GM21360 (cell line): ENCODE measurements at regions not wholly inside any gene's neighbourhood (a gene's known extent, or its start where the extent isn't known, plus 50 kb on each side); places are given as distances from the start of the nearest gene placed in this dataset.
"Not testable (repeated sequence)": the region's sequence is repeated elsewhere in the genome, so short reads cannot be mapped to it uniquely, and the experiment has no call there.

ENCODE experiments used
- ATAC-seq: cut with Tn5 transposase; IDR thresholded peaks from one replicate; pipeline ENCODE4 v1.9.1; 2021; ENCODE audit warnings: mild to moderate bottlenecking, moderate library complexity; ENCODE audit not compliant: unreplicated experiment

GRCh38 chr12:47378907-47379306 lies 299.1 kb upstream of the AMIGO2 start:
- ATAC-seq, result no peak

- ATAC-seq, result no peak
Measured at GRCh38 chr12:47378222-47378582, 298.4 kb upstream of the AMIGO2 start.

DNA sequence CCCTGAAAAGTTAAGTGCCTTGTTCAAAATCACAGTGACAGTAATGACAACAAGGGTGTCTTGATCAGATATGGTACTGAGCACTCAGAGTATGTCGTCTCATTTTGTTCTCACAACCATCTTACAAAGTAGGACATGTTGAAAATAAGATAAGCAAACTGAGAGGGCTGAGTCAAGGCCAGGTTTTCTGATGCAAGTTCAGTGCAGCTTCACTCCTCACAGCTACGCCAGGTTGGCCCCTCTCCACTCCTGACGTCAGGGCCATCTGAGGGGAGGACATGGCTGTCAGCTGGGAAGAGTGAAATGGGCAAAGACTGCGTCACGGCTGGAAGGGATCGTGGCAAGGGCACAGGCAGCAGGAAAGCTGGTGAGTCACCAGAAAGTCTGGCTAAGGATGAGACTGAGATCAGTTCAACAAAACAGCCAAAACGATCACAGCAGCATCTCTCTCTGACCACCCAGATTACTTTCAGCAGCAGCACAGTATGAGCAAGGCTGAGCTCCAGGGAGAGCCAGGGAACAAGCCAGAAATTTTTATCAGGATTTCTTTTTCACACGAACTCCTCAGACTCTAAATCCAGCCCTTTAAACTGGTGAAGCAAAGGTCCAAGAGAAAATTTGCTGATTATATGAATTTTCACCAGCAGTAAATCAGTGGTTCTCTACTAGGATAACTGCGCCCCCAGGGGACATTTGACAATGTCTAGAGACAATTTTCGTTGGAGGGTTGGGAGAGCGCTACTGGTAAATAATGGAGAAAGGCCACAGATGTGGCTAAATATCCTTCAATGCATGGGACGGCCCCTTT lies 297.9 kb upstream of the AMIGO2 start:
- no peak for ATAC-seq

GRCh38 chr12:47376927-47377326 lies 297.2 kb upstream of the AMIGO2 start:
- no peak for ATAC-seq

- no peak for ATAC-seq
Measured at GRCh38 chr12:47373554-47374150, 293.9 kb upstream of the AMIGO2 start.

DNA sequence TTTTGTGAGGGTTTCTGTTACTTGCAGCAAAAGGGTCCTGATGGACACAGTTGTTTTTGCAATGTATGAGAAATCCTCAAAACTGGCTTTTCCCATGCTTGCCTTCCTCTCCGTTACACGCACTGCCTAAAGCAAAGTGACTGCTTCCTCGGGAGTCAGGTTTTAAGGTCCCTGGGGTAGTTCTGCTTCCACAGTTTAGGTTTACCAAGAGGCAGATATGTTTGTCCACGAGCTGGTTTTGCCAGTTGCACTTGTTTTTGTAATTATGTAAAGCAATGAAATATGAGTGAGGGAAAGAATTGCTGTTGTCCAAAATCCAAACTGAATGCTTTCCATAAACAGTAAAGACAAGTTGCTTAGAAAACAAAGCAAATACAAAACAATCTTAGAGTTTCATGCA lies 290.7 kb upstream of the AMIGO2 start:
- ATAC-seq, result no peak

- no peak for ATAC-seq
Measured at GRCh38 chr12:47369085-47369484, 289.3 kb upstream of the AMIGO2 start.

DNA sequence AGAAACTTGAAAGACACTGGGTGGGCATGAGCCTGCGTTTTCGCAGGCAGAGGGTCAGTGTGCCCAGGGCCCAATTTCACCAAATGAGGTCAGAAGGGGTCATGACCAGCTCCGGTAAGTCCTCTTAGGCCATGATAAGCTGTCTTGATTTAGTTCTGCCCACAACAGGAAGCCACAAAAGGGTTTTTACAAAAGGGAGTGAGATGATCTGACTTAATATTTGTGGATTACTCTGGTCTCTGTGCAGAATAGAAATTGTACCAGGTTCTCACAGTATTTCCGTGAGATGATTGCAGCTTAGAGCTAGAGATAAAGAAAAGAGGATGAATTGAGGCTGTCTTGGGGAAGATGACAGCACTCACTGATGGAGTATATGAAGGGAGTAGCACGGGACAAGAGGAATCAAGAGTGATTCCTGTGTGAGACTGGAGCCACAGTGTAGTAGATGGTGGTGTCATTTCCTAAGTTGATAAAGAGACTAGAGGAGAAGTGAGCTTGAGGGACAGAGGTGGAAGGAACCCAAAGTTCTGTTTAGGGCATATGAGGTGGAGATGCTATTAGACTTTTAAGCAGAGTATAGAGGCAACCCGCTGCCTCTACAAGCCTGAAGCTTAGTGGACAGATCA lies 288.3 kb upstream of the AMIGO2 start:
- no peak for ATAC-seq

GRCh38 chr12:47366579-47366978 lies 286.8 kb upstream of the AMIGO2 start:
- ATAC-seq, result no peak

GRCh38 chr12:47366157-47366556 lies 286.4 kb upstream of the AMIGO2 start:
- ATAC-seq, result no peak

DNA sequence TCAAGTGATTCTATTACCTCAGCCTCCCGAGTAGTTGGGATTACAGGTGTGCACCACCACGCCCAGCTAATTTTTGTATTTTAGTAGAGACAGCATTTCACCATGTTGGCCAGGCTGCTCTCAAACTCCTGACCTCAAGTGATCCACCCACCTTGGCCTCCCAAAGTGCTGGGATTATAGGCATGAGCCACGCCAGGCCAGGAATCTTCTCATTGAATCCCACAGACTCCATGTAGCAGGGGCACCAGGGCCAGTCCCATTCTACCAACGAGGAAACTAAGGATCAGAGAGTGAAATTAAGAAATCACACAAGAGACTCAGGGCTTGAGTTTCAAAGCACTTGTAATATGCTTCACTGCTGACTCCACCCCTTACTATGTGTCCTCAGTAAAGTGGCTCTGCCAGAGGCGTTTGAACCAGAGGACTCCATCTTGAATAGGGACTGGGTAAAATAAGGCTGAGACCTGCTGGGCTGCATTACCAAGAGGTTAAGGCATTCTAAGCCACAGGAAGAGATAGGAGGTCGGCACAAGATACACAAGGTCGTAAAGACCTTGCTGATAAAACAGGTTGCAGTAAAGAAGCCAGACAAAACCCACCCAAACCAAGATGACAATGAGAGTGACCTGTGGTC lies 285.8 kb upstream of the AMIGO2 start:
- ATAC-seq, result not testable (repeated sequence)

DNA sequence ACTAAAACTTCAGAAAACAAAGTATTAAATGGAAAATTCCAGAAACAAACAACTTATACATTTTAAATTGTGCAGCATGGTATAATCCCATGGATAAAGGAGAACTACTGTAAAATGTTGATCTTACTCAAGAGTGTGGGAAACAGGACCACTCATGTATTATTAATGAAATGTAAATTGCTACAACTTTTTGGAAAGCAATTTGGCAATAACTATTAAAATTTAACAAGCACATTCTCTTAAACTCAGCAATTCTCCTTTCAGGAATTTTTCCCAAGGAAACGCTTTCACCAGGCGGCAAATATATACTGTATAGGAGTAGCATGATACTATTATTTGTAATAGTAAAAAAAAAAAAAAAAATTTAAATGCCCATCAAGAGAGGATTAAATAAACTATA lies 284.5 kb upstream of the AMIGO2 start:
- no peak for ATAC-seq

DNA sequence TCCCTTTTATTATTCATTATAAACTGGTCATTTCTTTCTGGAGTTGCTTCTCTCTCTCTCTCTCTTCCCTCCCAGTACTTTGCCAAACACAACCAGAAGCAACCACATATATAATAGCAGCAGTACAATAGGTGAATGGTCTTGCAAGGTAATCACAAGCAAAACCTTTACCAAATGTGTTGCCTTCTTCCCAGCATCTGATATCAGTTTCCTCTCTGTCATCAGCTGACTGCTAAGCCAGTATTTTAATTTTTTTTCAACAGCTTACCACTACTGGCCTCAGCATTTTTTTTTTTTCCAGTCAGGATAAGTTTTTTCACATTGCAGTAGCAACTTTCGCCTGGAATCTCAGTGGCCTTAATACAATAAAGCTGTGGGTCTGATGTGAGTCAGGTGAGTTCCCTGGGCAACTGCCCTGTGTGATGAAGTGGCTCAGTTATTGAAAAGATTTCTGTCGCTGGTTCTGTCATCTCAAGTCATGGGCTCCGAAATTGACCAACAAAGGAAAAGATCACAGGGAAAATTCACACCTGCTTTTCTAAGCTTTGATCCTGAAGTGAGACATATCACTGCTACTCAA lies 282.5 kb upstream of the AMIGO2 start:
- no peak for ATAC-seq

DNA sequence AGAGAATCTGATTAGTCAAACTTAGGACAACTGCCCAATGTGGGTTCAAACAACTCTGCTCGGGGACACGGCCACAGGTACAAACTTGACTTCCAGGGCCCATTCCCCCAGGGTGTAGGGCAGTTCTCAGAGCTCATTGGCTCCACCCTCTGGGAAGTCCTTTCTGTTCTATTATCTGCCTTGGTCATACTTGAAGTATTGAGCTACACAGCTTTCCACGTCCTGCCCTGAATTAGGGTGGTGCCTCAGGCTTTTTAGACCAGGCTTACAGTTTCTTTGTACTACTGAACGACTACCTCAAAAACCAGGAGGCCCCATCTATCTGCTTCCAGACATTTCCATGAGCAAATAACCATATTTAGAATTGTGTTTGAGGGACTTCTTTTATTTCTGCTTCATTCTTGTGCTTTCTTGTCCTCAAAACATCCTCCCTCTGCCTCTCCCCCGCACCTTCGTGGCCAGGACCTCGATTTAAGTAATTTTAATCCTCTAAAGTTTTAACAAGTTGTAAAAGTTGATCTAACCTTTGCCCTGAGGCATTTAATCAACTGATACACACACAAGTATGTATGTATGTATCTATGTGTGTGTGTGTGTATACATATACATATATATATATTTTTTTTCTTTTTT lies 281.7 kb upstream of the AMIGO2 start:
- ATAC-seq, result no peak

DNA sequence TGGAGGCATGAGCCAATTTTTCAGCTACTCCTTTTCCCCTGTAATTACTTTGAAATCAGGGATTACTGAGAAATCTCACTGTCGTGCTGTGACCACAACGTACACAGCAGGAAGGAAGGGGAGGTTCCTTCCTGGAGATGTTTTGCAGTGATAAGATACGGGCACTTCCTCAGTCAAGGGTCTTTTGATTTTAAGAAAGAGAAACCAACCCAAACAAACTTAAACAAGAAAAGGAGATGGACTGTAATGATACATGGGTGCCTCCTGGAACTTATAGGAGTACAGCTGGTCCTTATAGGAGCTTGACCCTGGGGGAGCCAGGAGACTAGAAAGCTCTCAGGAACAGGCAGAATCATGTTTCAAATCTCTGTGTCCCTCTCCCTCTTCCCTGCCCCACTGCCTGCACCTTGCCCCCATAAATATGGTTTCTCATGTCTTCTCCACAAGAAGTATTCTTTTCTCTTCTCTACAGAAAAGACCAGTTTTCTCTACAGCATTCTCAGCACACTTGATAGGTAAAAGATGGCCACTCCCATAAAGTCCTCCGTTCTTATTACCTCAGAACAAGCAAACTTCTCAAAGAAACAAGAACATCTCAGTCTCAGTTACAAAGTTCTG lies 281.1 kb upstream of the AMIGO2 start:
- ATAC-seq, result no peak

GRCh38 chr12:47360093-47360480 lies 280.3 kb upstream of the AMIGO2 start:
- no peak for ATAC-seq

- no peak for ATAC-seq
Measured at GRCh38 chr12:47359310-47360092, 279.7 kb upstream of the AMIGO2 start.

DNA sequence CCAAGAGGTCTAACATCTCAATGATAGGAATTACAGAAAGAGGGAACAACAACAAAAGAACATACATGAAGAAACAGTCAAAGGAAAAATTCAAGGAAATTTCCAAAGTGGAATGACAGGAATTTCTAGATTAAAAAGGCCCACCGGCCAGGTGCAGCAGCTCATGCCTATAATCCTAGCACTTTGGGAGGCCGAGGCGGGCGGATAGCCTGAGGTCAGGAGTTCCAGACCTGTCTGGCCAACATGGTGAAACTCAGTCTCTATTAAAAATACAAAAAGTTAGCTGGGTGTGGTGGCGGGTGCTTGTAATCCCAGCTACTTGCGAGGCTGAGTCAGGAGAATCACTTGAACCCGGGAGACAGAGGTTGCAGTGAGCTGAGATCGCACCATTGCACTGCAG lies 277.2 kb upstream of the AMIGO2 start:
- ATAC-seq, result not testable (repeated sequence)

GRCh38 chr12:47356129-47356700 lies 276.5 kb upstream of the AMIGO2 start:
- peak; percentile 82 for ATAC-seq
